ENCODE measurements at regions not wholly inside any gene's neighbourhood (a gene's known extent, or its start where the extent isn't known, plus 50 kb on each side); places are given as distances from the start of the nearest gene placed in this dataset.

- Histone ChIP-seq H3K79me2 (ENCODE audit: control insufficient read depth, insufficient read depth, low read length) (no peaks in the 10 kb centered on the region), H2AFZ (ENCODE audit: control insufficient read depth, low read length) (no peak overlapping the region), H4K20me1 (ENCODE audit: control insufficient read depth, extremely low read depth, insufficient read depth, low read length) (no peaks in the 10 kb centered on the region), H3K27ac (ENCODE audit: control insufficient read depth, insufficient read depth, low read length) (no peak overlapping the region), H3K27me3 (ENCODE audit: control insufficient read depth, extremely low read depth, insufficient read depth, low read length) (no peaks in the 10 kb centered on the region), H3K9me1 (ENCODE audit: control insufficient read depth, extremely low read depth, insufficient read depth, low read length) (no peaks in the 10 kb centered on the region), H3K9me3 (ENCODE audit: control insufficient read depth, low read depth, low read length) (no peaks in the 10 kb centered on the region), H3K4me2 (ENCODE audit: control insufficient read depth, extremely low read depth, insufficient read depth, low read depth, low read length) (no peak overlapping the region), H3K9ac (ENCODE audit: control insufficient read depth, extremely low read depth, insufficient read depth, low read length) (no peak overlapping the region), H3K36me3 (ENCODE audit: control insufficient read depth in 2 of 2, extremely low read depth in 1 of 2, insufficient read depth in 2 of 2, low read length in 2 of 2) (no peaks in the 10 kb centered on the region), H3K4me1 (ENCODE audit: control insufficient read depth, extremely low read depth, insufficient read depth, low read length) (peaks cover 31% of the 10 kb centered on the region), H3K4me3 (ENCODE audit: control insufficient read depth in 2 of 3, extremely low read depth in 1 of 3, insufficient read depth in 2 of 3, low read depth in 1 of 3, low read length in 3 of 3) (no peak overlapping the region)
- TF ChIP-seq CTCF (optimal IDR thresholded peaks at IDR 0.05 in 1 of 3, IDR thresholded peaks at IDR 0.05 in 1 of 3, conservative IDR thresholded peaks at IDR 0.05 in 1 of 3; ENCODE audit: extremely low read depth in 1 of 3, insufficient read depth in 2 of 3, low read length in 3 of 3) (peak; percentile 33 to 69 (median 46)), EZH2 (IDR thresholded peaks at IDR 0.05; ENCODE audit: low read length) (no peak)
- dilution Hi-C loops (cut with MboI; ENCODE audit: extremely low pct_ligation_motif_present, low sequenced_read_pairs): no loop called here
- no peak for DNase-seq (ENCODE audit: low read depth, low spot score)
- FAIRE-seq: peak; percentile 53
These were observed 83.0 kb upstream of the SEC61G start for GRCh38 chr7:54841772-54842697.

GRCh38 chr7:54843841-54844355, 84.9 kb upstream of the SEC61G start:
- dilution Hi-C loops (cut with MboI; ENCODE audit: extremely low pct_ligation_motif_present, low sequenced_read_pairs): no loop called here
- Histone ChIP-seq H3K4me1 (ENCODE audit: control insufficient read depth, extremely low read depth, insufficient read depth, low read length) (peaks cover 19% of the 10 kb centered on the region), H3K79me2 (ENCODE audit: control insufficient read depth, insufficient read depth, low read length) (no peaks in the 10 kb centered on the region), H3K9me1 (ENCODE audit: control insufficient read depth, extremely low read depth, insufficient read depth, low read length) (no peaks in the 10 kb centered on the region), H2AFZ (ENCODE audit: control insufficient read depth, low read length) (no peak overlapping the region), H3K4me2 (ENCODE audit: control insufficient read depth, extremely low read depth, insufficient read depth, low read depth, low read length) (peak overlapping the region; percentile 63), H3K4me3 (ENCODE audit: control insufficient read depth in 2 of 3, extremely low read depth in 1 of 3, insufficient read depth in 2 of 3, low read depth in 1 of 3, low read length in 3 of 3) (no peak overlapping the region), H3K36me3 (ENCODE audit: control insufficient read depth in 2 of 2, extremely low read depth in 1 of 2, insufficient read depth in 2 of 2, low read length in 2 of 2) (no peaks in the 10 kb centered on the region), H4K20me1 (ENCODE audit: control insufficient read depth, extremely low read depth, insufficient read depth, low read length) (no peaks in the 10 kb centered on the region), H3K27ac (ENCODE audit: control insufficient read depth, insufficient read depth, low read length) (no peak overlapping the region), H3K27me3 (ENCODE audit: control insufficient read depth, extremely low read depth, insufficient read depth, low read length) (no peaks in the 10 kb centered on the region), H3K9me3 (ENCODE audit: control insufficient read depth, low read depth, low read length) (no peaks in the 10 kb centered on the region), H3K9ac (ENCODE audit: control insufficient read depth, extremely low read depth, insufficient read depth, low read length) (no peak overlapping the region)
- FAIRE-seq (peak; percentile 46), DNase-seq (ENCODE audit: low read depth, low spot score) (no peak)
- no peak for TF ChIP-seq CTCF (optimal IDR thresholded peaks at IDR 0.05 in 1 of 3, IDR thresholded peaks at IDR 0.05 in 1 of 3, conservative IDR thresholded peaks at IDR 0.05 in 1 of 3; ENCODE audit: extremely low read depth in 1 of 3, insufficient read depth in 2 of 3, low read length in 3 of 3)
- TF ChIP-seq EZH2 (IDR thresholded peaks at IDR 0.05; ENCODE audit: low read length): no peak
